Right lobe of liver (tissue), 4 donors: ENCODE measurements at regions not wholly inside any gene's neighbourhood (a gene's known extent, or its start where the extent isn't known, plus 50 kb on each side); places are given as distances from the start of the nearest gene placed in this dataset.

ENCODE experiments used
- POLR2A ChIP-seq: fragments of 450-650 bp; IDR thresholded peaks from one replicate; pipeline ENCODE4 v1.6.1; 2017; ENCODE audit warnings: antibody characterized with exemption, mild to moderate bottlenecking
- TF ChIP-seq, protein P1 (sequence below), 4 donors: fragments of 200-600 bp in 3 of 4; fragments of 450-650 bp in 1 of 4; IDR thresholded peaks; one replicate each; pipeline versions ENCODE4 v1.5.1 to v1.8.0; 2016 to 2022; ENCODE audit warnings: antibody characterized with exemption in 4 of 4, mild to moderate bottlenecking in 2 of 4
- donor health status: DM: no; HTN: no; CAD: no.
- donor health status: DM: no; HTN: no; CAD: no.
- donor health status: DM: no; HTN: yes; CAD: no.

DNA sequence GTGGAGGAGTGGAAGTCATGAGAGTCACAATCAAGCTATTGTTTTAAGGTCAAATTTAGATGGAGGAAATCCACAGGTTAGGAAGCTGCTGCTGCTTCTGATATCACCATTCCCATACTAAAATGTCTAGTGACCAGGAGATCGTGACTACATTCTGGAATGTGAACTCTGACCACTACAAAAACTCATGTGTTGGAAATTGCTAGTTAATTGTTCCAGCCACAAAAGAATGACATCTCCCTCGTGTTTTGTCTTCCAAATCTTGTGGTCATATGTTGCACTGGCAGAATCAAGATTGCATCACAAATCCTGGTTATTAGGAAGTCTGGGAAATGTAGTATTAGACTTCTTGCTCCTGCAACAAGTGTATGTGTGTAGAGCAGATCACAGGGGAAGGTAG is 441.9 kb downstream of the CD109 start:
- TF ChIP-seq, protein P1, sequence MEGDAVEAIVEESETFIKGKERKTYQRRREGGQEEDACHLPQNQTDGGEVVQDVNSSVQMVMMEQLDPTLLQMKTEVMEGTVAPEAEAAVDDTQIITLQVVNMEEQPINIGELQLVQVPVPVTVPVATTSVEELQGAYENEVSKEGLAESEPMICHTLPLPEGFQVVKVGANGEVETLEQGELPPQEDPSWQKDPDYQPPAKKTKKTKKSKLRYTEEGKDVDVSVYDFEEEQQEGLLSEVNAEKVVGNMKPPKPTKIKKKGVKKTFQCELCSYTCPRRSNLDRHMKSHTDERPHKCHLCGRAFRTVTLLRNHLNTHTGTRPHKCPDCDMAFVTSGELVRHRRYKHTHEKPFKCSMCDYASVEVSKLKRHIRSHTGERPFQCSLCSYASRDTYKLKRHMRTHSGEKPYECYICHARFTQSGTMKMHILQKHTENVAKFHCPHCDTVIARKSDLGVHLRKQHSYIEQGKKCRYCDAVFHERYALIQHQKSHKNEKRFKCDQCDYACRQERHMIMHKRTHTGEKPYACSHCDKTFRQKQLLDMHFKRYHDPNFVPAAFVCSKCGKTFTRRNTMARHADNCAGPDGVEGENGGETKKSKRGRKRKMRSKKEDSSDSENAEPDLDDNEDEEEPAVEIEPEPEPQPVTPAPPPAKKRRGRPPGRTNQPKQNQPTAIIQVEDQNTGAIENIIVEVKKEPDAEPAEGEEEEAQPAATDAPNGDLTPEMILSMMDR (IDR thresholded peaks at IDR 0.05): no peak
- TF ChIP-seq POLR2A: no peak
